ENCODE measurements at regions not wholly inside any gene's neighbourhood (a gene's known extent, or its start where the extent isn't known, plus 50 kb on each side); places are given as distances from the start of the nearest gene placed in this dataset.

DNA sequence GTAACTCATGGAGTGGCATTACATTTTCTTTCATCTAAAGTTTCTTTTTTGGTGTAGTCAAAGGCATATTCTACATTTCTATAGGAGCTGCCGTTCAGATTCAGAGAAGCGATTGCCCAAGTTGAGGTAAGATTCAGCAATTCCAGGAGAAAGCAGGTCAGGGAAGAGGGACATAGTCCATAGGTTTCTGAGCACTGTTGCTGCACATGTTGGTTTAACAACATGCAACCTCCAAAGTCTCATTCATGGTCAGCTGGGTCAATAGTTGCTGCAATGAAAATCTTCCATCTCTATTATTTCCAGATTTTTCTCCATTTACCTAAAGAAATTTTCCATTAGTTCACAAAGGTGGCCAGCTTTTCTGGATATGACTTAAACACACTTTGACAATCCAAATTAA, 682.3 kb upstream of the MAN1A1 start:
- no peak for DNase-seq (ENCODE audit: extremely low read depth, low read depth)
- H3K4me3 ChIP-seq (replicated peaks; ENCODE audit: low read depth, low read length), result no peak overlapping the region
- TF ChIP-seq, protein P1, sequence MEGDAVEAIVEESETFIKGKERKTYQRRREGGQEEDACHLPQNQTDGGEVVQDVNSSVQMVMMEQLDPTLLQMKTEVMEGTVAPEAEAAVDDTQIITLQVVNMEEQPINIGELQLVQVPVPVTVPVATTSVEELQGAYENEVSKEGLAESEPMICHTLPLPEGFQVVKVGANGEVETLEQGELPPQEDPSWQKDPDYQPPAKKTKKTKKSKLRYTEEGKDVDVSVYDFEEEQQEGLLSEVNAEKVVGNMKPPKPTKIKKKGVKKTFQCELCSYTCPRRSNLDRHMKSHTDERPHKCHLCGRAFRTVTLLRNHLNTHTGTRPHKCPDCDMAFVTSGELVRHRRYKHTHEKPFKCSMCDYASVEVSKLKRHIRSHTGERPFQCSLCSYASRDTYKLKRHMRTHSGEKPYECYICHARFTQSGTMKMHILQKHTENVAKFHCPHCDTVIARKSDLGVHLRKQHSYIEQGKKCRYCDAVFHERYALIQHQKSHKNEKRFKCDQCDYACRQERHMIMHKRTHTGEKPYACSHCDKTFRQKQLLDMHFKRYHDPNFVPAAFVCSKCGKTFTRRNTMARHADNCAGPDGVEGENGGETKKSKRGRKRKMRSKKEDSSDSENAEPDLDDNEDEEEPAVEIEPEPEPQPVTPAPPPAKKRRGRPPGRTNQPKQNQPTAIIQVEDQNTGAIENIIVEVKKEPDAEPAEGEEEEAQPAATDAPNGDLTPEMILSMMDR (IDR thresholded peaks at IDR 0.05; ENCODE audit: low read depth, low read length, missing control alignments), result no peak

DNA sequence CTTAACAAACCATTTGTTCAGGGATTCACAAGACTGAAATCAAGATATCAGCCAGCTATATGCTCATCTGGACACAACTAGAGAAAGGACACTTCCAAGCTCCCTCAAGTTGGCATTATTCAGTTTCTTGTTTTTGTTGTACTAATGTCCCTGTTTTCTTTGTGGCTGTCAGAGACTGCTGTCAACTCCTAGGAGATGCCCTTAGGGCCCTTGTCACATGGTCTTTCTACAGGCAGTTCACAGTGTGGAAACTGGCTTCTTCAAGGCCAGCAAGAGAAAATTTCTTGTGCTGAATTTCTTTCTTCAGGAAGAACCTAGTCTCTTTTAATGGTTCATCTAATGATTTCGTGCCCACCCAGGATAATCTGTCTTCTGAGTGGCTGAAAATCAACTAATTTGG, 677.2 kb upstream of the MAN1A1 start:
- TF ChIP-seq, protein P1 (IDR thresholded peaks at IDR 0.05; ENCODE audit: low read depth, low read length, missing control alignments), result no peak
- no peak overlapping the region for H3K4me3 ChIP-seq (replicated peaks; ENCODE audit: low read depth, low read length)
- DNase-seq (ENCODE audit: extremely low read depth, low read depth), result no peak

DNA sequence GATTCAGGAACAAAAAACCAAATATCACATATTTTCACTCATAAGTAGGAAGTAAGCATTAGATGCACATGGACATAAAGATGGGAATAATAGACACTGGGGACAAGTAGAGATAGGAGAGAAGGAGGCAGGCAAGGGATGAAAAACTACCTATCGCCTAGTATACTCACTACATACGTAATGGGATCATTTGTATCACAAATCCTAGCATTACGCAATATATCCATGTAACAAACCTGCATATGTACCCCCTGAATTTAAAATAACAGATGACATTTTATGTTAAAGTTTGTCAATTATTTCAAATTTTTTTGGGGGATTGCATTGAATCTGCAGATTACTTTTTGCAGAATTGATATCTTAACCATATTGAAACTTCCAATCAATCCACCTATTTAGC, 660.5 kb upstream of the MAN1A1 start:
- no peak for DNase-seq (ENCODE audit: extremely low read depth, low read depth)
- TF ChIP-seq, protein P1 (IDR thresholded peaks at IDR 0.05; ENCODE audit: low read depth, low read length, missing control alignments), result no peak
- no peak overlapping the region for H3K4me3 ChIP-seq (replicated peaks; ENCODE audit: low read depth, low read length)

DNA sequence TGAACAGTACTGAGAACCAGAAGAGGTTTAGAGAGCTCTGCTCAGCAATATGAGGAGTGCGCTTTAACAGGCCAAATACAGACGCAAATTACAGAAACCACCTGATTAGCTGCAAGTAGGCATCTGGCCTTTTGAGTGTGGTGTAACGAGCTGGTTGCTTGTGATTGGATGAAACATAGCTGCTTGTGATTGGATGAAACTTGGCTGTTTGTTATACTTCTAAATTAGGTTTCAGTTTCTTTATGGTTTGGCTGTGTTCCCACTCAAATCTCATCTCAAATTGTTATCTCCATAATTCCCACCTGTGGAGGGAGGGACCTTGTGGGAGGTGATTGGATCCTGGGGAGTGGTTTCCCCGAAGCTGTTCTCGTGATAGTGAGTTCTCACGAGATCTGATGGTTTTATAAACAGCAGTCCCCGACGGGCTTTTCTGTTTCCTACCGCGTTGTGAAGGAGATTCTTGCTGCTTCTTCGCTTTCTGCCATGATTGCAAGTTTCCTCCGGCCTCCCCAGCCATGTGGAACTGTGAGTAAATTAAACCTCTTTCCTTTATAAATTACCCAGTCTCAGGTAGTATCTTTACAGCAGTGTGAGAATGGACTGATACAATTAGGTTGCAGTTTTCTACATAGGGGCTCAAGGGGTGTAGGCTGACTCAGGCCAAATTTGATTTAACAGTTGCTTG, 655.9 kb upstream of the MAN1A1 start:
- TF ChIP-seq, protein P1 (IDR thresholded peaks at IDR 0.05; ENCODE audit: low read depth, low read length, missing control alignments), result no peak
- DNase-seq (ENCODE audit: extremely low read depth, low read depth), result no peak
- H3K4me3 ChIP-seq (replicated peaks; ENCODE audit: low read depth, low read length), result no peak overlapping the region

DNA sequence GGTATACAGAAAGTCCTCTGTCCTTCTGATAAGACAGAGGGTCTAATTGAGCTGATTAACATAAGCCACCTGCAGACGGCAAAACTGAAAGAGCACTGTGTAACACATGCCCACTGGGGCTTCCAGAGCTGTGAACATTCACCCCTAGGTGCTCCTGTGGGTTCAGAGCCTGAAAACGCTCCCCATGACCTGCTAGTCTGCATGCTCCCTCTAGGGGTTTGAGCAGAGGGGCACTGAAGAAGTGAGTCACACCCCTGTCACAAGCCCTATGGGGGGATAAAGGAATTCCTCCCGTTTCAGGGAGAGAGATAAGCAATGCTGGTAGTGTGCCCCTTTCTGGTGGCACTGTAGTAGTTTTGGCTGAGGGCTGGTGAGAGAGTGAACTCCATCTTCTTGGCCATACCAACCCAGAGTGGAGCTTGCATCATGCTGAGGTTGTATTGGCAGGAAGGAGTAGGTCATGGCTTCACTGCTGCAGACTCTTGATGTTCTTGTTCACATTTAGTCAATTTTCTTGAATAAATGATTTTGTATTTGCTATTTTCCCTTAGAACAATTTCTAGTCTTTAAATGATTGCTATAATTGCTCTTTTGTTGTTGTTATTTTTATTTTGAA, 637.5 kb upstream of the MAN1A1 start:
- H3K4me3 ChIP-seq (replicated peaks; ENCODE audit: low read depth, low read length), result no peak overlapping the region
- TF ChIP-seq, protein P1 (IDR thresholded peaks at IDR 0.05; ENCODE audit: low read depth, low read length, missing control alignments), result no peak
- DNase-seq (ENCODE audit: extremely low read depth, low read depth), result no peak

DNA sequence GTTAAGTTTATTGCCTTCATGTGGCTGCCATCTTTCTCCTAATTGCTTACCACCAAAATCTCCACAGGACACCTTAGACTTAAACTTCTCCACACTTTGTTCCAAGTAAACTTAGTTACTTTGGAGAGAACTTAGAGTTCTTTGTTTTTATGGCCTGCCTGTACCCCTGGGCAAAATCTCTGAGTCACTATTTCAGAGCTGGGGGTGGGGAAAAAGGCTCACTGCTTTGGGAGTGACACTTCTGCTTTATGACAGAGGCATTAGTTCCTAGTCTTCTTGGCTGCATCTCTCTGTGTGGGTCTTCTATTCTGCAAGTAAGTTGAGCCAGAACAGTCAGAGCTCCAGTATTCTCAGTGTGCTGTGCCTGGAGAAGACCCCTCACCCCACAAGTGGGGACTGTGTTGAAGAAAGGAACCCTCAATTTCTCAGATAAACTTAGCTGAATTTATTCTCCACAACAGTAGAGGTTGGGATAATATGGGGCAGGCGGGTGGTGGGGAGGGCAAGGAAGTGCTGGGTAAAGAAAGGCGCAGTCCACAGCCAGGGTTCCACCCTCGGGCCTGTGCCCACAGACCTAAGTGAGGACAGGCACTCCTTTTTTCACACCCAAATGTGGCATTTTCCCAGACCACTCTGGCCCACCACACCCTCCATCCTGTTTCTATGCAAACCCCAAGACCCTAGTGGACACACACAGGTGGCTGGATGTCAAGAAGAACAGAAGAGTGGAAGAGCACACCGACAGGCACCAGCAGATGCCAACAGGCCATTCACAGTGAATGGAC, 636.6 kb upstream of the MAN1A1 start:
- no peak overlapping the region for H3K4me3 ChIP-seq (replicated peaks; ENCODE audit: low read depth, low read length)
- TF ChIP-seq, protein P1 (IDR thresholded peaks at IDR 0.05; ENCODE audit: low read depth, low read length, missing control alignments), result no peak
- no peak for DNase-seq (ENCODE audit: extremely low read depth, low read depth)
